Activated CD8-positive, alpha-beta T cell treated with anti-CD3 and anti-CD28 coated beads, Interleukin-2, amount 10 ng/mL, durations not matched to agents 7 days and 5 days (primary cell): ENCODE measurements at regions not wholly inside any gene's neighbourhood (a gene's known extent, or its start where the extent isn't known, plus 50 kb on each side); places are given as distances from the start of the nearest gene placed in this dataset.
A peak's percentile ranks its signal among the peaks of the same experiment; 100 is the strongest.

Source experiments
- ATAC-seq: fragments of 150-1000 bp; cut with Tn5 transposase; one replicate; pipeline ENCODE4 v1.10.0; 2021; ENCODE audit warnings: moderate library complexity
- CTCF ChIA-PET: fragments of 350-600 bp; sonication (Branson Sonifier 250); formaldehyde crosslinking; loops from one replicate; lab custom pipeline; 2021; ENCODE audit warnings: antibody characterized with exemption; lab: Charles Lee
- POLR2A ChIA-PET: fragments of 350-600 bp; sonication (Branson Sonifier 250); formaldehyde crosslinking; loops from one replicate; lab custom pipeline; 2021; ENCODE audit warnings: antibody characterized with exemption; lab: Charles Lee
- DNase-seq: peaks from one replicate; pipeline ENCODE4 v3.0.0-alpha.2; 2020
- H3K27ac Mint-ChIP-seq: one replicate; pipeline ENCODE4 v1.8.0; 2021; ENCODE audit warnings: mild to moderate bottlenecking, mixed read lengths
- H3K27me3 Mint-ChIP-seq: one replicate; pipeline ENCODE4 v1.8.0; 2021; ENCODE audit warnings: low read depth, mixed read lengths
- H3K36me3 Mint-ChIP-seq: one replicate; pipeline ENCODE4 v1.8.0; 2021; ENCODE audit warnings: low read depth, mixed read lengths
- H3K4me1 Mint-ChIP-seq: one replicate; pipeline ENCODE4 v1.8.0; 2021; ENCODE audit warnings: low read depth, mixed read lengths
- H3K4me3 Mint-ChIP-seq: one replicate; pipeline ENCODE4 v1.8.0; 2021; ENCODE audit warnings: mild to moderate bottlenecking, mixed read lengths
- H3K9me3 Mint-ChIP-seq: one replicate; pipeline ENCODE4 v1.8.0; 2022; ENCODE audit warnings: mixed read lengths; ENCODE audit not compliant: insufficient read depth

- ChIA-PET POLR2A (no interaction called here), CTCF (no interaction called here)
- Mint-ChIP-seq H3K27me3 (no peaks in the 10 kb centered on the region), H3K4me1 (no peaks in the 10 kb centered on the region), H3K9me3 (no peaks in the 10 kb centered on the region), H3K4me3 (no peak overlapping the region), H3K36me3 (no peaks in the 10 kb centered on the region), H3K27ac (no peak overlapping the region)
- ATAC-seq, result no peak
- no peak for DNase-seq
These were observed 788.3 kb downstream of the TBC1D22A start for GRCh38 chr22:47550524-47551430.

GRCh38 chr22:47549741-47550340 lies 787.4 kb downstream of the TBC1D22A start:
- no peaks in the 10 kb centered on the region for H3K36me3 Mint-ChIP-seq
- no peaks in the 10 kb centered on the region for H3K27me3 Mint-ChIP-seq
- H3K27ac Mint-ChIP-seq, result no peak overlapping the region
- no peak overlapping the region for H3K4me3 Mint-ChIP-seq
- CTCF ChIA-PET, result no interaction called here
- no peak for DNase-seq
- POLR2A ChIA-PET, result no interaction called here
- ATAC-seq, result no peak
- no peaks in the 10 kb centered on the region for H3K9me3 Mint-ChIP-seq
- no peaks in the 10 kb centered on the region for H3K4me1 Mint-ChIP-seq

- no peak overlapping the region for H3K4me3 Mint-ChIP-seq
- DNase-seq (peak; percentile 6), ATAC-seq (no peak)
- no peaks in the 10 kb centered on the region for H3K27me3 Mint-ChIP-seq
- no peaks in the 10 kb centered on the region for H3K4me1 Mint-ChIP-seq
- no peak overlapping the region for H3K27ac Mint-ChIP-seq
- POLR2A ChIA-PET, result no interaction called here
- CTCF ChIA-PET, result no interaction called here
- H3K9me3 Mint-ChIP-seq, result no peaks in the 10 kb centered on the region
- H3K36me3 Mint-ChIP-seq, result no peaks in the 10 kb centered on the region
These were observed 786.7 kb downstream of the TBC1D22A start for GRCh38 chr22:47548953-47549740.

- Mint-ChIP-seq H3K27me3 (no peaks in the 10 kb centered on the region), H3K4me3 (no peak overlapping the region), H3K4me1 (no peaks in the 10 kb centered on the region), H3K27ac (no peak overlapping the region), H3K9me3 (no peaks in the 10 kb centered on the region), H3K36me3 (no peaks in the 10 kb centered on the region)
- ChIA-PET POLR2A (no interaction called here), CTCF (no interaction called here)
- peak; percentile 10 for DNase-seq
- ATAC-seq, result no peak
These were observed 785.6 kb downstream of the TBC1D22A start for GRCh38 chr22:47547881-47548650.

GRCh38 chr22:47547239-47547661 lies 784.8 kb downstream of the TBC1D22A start:
- Mint-ChIP-seq H3K9me3 (no peaks in the 10 kb centered on the region), H3K27ac (no peak overlapping the region), H3K4me1 (no peaks in the 10 kb centered on the region), H3K36me3 (no peaks in the 10 kb centered on the region), H3K27me3 (no peaks in the 10 kb centered on the region), H3K4me3 (no peak overlapping the region)
- ATAC-seq (no peak), DNase-seq (peak; percentile 10)
- CTCF ChIA-PET, result no interaction called here
- POLR2A ChIA-PET, result no interaction called here

GRCh38 chr22:47544696-47545095 lies 782.2 kb downstream of the TBC1D22A start:
- H3K36me3 Mint-ChIP-seq, result no peaks in the 10 kb centered on the region
- no peaks in the 10 kb centered on the region for H3K4me1 Mint-ChIP-seq
- no peaks in the 10 kb centered on the region for H3K9me3 Mint-ChIP-seq
- H3K4me3 Mint-ChIP-seq, result no peak overlapping the region
- CTCF ChIA-PET, result no interaction called here
- no peak overlapping the region for H3K27ac Mint-ChIP-seq
- ATAC-seq (no peak), DNase-seq (no peak)
- no peaks in the 10 kb centered on the region for H3K27me3 Mint-ChIP-seq
- POLR2A ChIA-PET, result no interaction called here

- H3K4me3 Mint-ChIP-seq, result no peak overlapping the region
- H3K36me3 Mint-ChIP-seq, result no peaks in the 10 kb centered on the region
- DNase-seq (no peak), ATAC-seq (no peak)
- ChIA-PET CTCF (no interaction called here), POLR2A (no interaction called here)
- no peaks in the 10 kb centered on the region for H3K27me3 Mint-ChIP-seq
- H3K9me3 Mint-ChIP-seq, result no peaks in the 10 kb centered on the region
- H3K27ac Mint-ChIP-seq, result no peak overlapping the region
- H3K4me1 Mint-ChIP-seq, result no peaks in the 10 kb centered on the region
These were observed 781.0 kb downstream of the TBC1D22A start for GRCh38 chr22:47543447-47543846.

- no peak for ATAC-seq
- ChIA-PET POLR2A (no interaction called here), CTCF (no interaction called here)
- H3K4me3 Mint-ChIP-seq, result no peak overlapping the region
- no peaks in the 10 kb centered on the region for H3K4me1 Mint-ChIP-seq
- no peaks in the 10 kb centered on the region for H3K27me3 Mint-ChIP-seq
- DNase-seq, result no peak
- H3K27ac Mint-ChIP-seq, result no peak overlapping the region
- no peaks in the 10 kb centered on the region for H3K9me3 Mint-ChIP-seq
- H3K36me3 Mint-ChIP-seq, result no peaks in the 10 kb centered on the region
These were observed 777.6 kb downstream of the TBC1D22A start for GRCh38 chr22:47540011-47540410.

- CTCF ChIA-PET, result no interaction called here
- H3K4me3 Mint-ChIP-seq, result no peak overlapping the region
- H3K9me3 Mint-ChIP-seq, result no peaks in the 10 kb centered on the region
- H3K27ac Mint-ChIP-seq, result no peak overlapping the region
- ATAC-seq (no peak), DNase-seq (no peak)
- no peaks in the 10 kb centered on the region for H3K27me3 Mint-ChIP-seq
- H3K36me3 Mint-ChIP-seq, result no peaks in the 10 kb centered on the region
- H3K4me1 Mint-ChIP-seq, result no peaks in the 10 kb centered on the region
- POLR2A ChIA-PET, result no interaction called here
These were observed 776.9 kb downstream of the TBC1D22A start for GRCh38 chr22:47539374-47539773.

- no peaks in the 10 kb centered on the region for H3K36me3 Mint-ChIP-seq
- no peak overlapping the region for H3K4me3 Mint-ChIP-seq
- H3K4me1 Mint-ChIP-seq, result no peaks in the 10 kb centered on the region
- DNase-seq (no peak), ATAC-seq (no peak)
- H3K9me3 Mint-ChIP-seq, result no peaks in the 10 kb centered on the region
- ChIA-PET CTCF (no interaction called here), POLR2A (no interaction called here)
- no peaks in the 10 kb centered on the region for H3K27me3 Mint-ChIP-seq
- H3K27ac Mint-ChIP-seq, result no peak overlapping the region
These were observed 773.2 kb downstream of the TBC1D22A start for GRCh38 chr22:47535681-47536080.

GRCh38 chr22:47534804-47535410 lies 772.5 kb downstream of the TBC1D22A start:
- Mint-ChIP-seq H3K27ac (no peak overlapping the region), H3K36me3 (no peaks in the 10 kb centered on the region), H3K4me1 (no peaks in the 10 kb centered on the region), H3K9me3 (no peaks in the 10 kb centered on the region), H3K4me3 (no peak overlapping the region), H3K27me3 (no peaks in the 10 kb centered on the region)
- no peak for ATAC-seq
- DNase-seq, result no peak
- ChIA-PET CTCF (no interaction called here), POLR2A (no interaction called here)
